GM18519 (cell line): ENCODE measurements at regions not wholly inside any gene's neighbourhood (a gene's known extent, or its start where the extent isn't known, plus 50 kb on each side); places are given as distances from the start of the nearest gene placed in this dataset.

Experiments used
- ATAC-seq: cut with Tn5 transposase; IDR thresholded peaks from one replicate; pipeline ENCODE4 v1.9.1; 2021; ENCODE audit warnings: mild to moderate bottlenecking, moderate library complexity; ENCODE audit not compliant: unreplicated experiment, low FRiP score

- ATAC-seq = no peak
Measured at GRCh38 chr5:32981061-32981460, 269.9 kb downstream of the NPR3 start.

- ATAC-seq = no peak
Measured at GRCh38 chr5:32984851-32985610, 273.9 kb downstream of the NPR3 start.

- no peak for ATAC-seq
Measured at GRCh38 chr5:32989815-32990214, 278.7 kb downstream of the NPR3 start.

GRCh38 chr5:32990593-32991420 is 279.7 kb downstream of the NPR3 start:
- no peak for ATAC-seq

GRCh38 chr5:32991421-32991815 is 280.3 kb downstream of the NPR3 start:
- no peak for ATAC-seq

- ATAC-seq = no peak
Measured at GRCh38 chr5:32996336-32996735, 285.2 kb downstream of the NPR3 start.

- ATAC-seq = no peak
Measured at GRCh38 chr5:33008751-33009418, 297.8 kb downstream of the NPR3 start.

- no peak for ATAC-seq
Measured at GRCh38 chr5:33010846-33011245, 299.7 kb downstream of the NPR3 start.

GRCh38 chr5:33011801-33012200 is 300.7 kb downstream of the NPR3 start:
- no peak for ATAC-seq

- ATAC-seq = no peak
Measured at GRCh38 chr5:33023649-33024048, 312.5 kb downstream of the NPR3 start.

GRCh38 chr5:33032271-33033070 is 321.4 kb downstream of the NPR3 start:
- ATAC-seq = no peak

GRCh38 chr5:33033516-33033915 is 322.4 kb downstream of the NPR3 start:
- ATAC-seq = no peak

GRCh38 chr5:33034777-33035176 is 323.7 kb downstream of the NPR3 start:
- no peak for ATAC-seq

GRCh38 chr5:33035851-33036527 is 324.9 kb downstream of the NPR3 start:
- no peak for ATAC-seq

- ATAC-seq = no peak
Measured at GRCh38 chr5:33037076-33037475, 326.0 kb downstream of the NPR3 start.

- ATAC-seq = no peak
Measured at GRCh38 chr5:33041586-33041985, 330.5 kb downstream of the NPR3 start.

- ATAC-seq = no peak
Measured at GRCh38 chr5:33043343-33043997, 332.3 kb downstream of the NPR3 start.

GRCh38 chr5:33046091-33046490 is 335.0 kb downstream of the NPR3 start:
- no peak for ATAC-seq

- no peak for ATAC-seq
Measured at GRCh38 chr5:33048315-33048714, 337.2 kb downstream of the NPR3 start.
